ENCODE measurements at regions not wholly inside any gene's neighbourhood (a gene's known extent, or its start where the extent isn't known, plus 50 kb on each side); places are given as distances from the start of the nearest gene placed in this dataset.
A peak's percentile ranks its signal among the peaks of the same experiment; 100 is the strongest.

DNA sequence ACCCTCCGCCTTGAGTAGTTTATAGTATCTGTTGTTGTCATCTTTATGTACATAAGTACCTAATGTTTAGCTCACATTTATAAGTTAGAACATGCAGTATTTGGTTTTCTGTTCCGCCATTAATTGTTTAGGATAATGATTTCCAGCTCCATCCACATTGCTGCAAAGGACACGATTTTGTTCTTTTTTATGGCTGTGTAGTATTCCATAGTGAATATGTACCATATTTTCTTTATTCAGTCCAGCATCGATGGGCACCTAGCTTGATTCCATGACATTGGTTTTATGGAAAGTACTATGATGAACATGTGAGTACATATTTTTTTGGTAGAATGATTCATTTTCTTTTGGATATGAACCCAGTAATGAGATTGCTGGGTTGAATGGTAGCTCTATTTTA, 174.4 kb upstream of the SPRY2 start:
- TF ChIP-seq, protein P1, sequence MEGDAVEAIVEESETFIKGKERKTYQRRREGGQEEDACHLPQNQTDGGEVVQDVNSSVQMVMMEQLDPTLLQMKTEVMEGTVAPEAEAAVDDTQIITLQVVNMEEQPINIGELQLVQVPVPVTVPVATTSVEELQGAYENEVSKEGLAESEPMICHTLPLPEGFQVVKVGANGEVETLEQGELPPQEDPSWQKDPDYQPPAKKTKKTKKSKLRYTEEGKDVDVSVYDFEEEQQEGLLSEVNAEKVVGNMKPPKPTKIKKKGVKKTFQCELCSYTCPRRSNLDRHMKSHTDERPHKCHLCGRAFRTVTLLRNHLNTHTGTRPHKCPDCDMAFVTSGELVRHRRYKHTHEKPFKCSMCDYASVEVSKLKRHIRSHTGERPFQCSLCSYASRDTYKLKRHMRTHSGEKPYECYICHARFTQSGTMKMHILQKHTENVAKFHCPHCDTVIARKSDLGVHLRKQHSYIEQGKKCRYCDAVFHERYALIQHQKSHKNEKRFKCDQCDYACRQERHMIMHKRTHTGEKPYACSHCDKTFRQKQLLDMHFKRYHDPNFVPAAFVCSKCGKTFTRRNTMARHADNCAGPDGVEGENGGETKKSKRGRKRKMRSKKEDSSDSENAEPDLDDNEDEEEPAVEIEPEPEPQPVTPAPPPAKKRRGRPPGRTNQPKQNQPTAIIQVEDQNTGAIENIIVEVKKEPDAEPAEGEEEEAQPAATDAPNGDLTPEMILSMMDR (conservative IDR thresholded peaks at IDR 0.05; ENCODE audit: control insufficient read depth, insufficient read depth, low read depth, low read length), result no peak
- no peak for DNase-seq (ENCODE audit: low read depth)
- H3K4me3 ChIP-seq (ENCODE audit: control insufficient read depth, low read depth, low read length), result no peak overlapping the region

DNA sequence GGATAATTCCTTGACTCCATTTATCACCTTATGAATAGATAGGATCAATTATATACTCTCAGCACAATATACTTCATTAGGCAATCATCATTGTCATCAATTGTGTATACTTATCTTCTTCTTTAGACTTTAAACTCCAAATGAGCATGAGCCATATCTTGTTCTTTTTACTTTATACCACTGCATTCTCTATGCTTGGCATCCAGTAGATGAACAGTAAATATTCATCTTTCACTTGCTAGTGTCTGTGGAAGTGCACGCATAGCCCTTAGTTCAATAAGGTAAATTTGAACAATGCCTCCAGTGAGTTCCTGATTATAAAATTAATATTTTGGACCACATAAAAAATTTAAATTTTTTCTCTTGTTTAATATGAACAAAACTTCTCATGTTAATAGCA, 172.3 kb upstream of the SPRY2 start:
- DNase-seq (ENCODE audit: low read depth), result no peak
- TF ChIP-seq, protein P1 (conservative IDR thresholded peaks at IDR 0.05; ENCODE audit: control insufficient read depth, insufficient read depth, low read depth, low read length), result no peak
- H3K4me3 ChIP-seq (ENCODE audit: control insufficient read depth, low read depth, low read length), result no peak overlapping the region

DNA sequence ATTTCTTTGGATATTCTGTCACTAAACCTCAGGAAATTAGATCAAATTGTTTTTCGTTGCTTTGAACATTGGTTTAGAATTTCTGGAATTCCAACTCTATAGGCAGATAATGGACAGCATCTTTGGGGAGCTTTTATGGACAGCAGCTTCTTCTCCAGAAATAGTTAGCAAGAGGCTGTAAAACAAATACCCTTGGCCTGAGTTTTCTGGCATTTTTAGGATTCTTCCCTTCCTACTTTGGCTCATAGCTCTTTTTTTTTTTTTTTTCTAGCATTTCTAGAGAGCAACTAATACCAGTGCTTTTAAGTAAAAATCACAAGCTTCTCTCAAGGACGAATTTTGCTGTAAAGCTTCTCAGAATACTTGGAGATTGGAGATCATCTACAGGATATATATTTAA, 169.8 kb upstream of the SPRY2 start:
- TF ChIP-seq, protein P1 (conservative IDR thresholded peaks at IDR 0.05; ENCODE audit: control insufficient read depth, insufficient read depth, low read depth, low read length), result no peak
- H3K4me3 ChIP-seq (ENCODE audit: control insufficient read depth, low read depth, low read length), result no peak overlapping the region
- DNase-seq (ENCODE audit: low read depth), result no peak

DNA sequence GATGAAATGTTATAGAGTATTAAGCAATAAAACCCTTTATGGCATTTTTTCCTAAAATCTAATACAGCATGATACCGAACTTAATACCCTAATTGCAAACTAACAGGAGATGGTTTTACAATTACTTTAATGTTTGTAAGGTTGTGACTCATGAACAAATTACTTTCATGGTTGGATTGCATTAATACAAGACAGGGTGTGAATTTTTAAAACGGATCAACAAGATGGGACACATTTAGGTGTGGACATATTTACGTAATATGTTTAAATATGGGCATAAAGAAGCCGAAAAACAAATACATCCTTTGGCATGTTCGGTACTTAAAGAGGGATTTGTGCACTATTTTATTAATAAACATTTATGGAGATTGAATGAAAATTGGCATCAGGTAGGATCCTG, 168.3 kb upstream of the SPRY2 start:
- TF ChIP-seq, protein P1 (conservative IDR thresholded peaks at IDR 0.05; ENCODE audit: control insufficient read depth, insufficient read depth, low read depth, low read length), result no peak
- no peak for DNase-seq (ENCODE audit: low read depth)
- H3K4me3 ChIP-seq (ENCODE audit: control insufficient read depth, low read depth, low read length), result no peak overlapping the region

DNA sequence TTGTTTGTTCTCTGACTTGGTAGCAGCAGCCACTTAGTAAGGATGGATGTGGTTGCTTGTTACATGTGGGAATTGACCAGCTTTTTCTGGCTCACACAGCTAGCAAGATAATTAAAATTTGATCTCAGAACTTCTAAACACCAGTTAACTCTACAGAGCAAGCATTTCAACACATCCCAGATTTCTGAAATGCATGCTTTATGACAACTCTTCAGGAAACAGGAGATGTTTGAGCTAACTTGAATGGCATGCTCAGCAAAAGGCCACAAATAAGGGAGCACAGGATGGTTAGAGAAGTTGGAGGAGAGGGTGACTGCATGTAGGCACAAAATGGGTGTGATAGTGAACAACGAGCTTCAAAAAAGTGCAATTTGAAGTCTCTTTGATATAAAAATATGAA, 167.1 kb upstream of the SPRY2 start:
- H3K4me3 ChIP-seq (ENCODE audit: control insufficient read depth, low read depth, low read length), result no peak overlapping the region
- TF ChIP-seq, protein P1 (conservative IDR thresholded peaks at IDR 0.05; ENCODE audit: control insufficient read depth, insufficient read depth, low read depth, low read length), result no peak
- no peak for DNase-seq (ENCODE audit: low read depth)

DNA sequence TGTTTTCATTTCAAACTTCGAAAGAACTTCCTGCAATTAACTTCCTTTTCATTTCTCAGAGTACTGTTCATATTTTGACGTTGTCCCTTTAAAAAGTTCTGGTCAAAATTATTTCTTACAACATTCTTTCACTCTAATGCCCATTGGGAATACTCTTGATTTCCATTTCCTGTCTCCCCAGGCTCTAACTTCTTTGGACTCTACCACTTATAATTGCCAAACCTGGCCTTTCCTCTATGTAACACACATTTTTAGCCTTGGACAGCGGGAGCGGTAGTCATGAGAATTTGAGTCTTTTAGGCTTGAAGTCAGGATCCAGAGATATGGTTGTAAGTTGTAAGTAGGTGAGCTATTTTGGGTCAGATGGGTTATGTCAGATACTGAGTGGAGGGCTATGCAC, 163.5 kb upstream of the SPRY2 start:
- no peak overlapping the region for H3K4me3 ChIP-seq (ENCODE audit: control insufficient read depth, low read depth, low read length)

More for the DNA sequence above, 163.5 kb upstream of the SPRY2 start:
- DNase-seq (ENCODE audit: low read depth), result peak; percentile 47
- TF ChIP-seq, protein P1 (conservative IDR thresholded peaks at IDR 0.05; ENCODE audit: control insufficient read depth, insufficient read depth, low read depth, low read length), result no peak

All from fibroblast of mammary gland (primary cell).